Activated CD8-positive, alpha-beta T cell treated with anti-CD3 and anti-CD28 coated beads for 36 hours (primary cell): ENCODE measurements at regions not wholly inside any gene's neighbourhood (a gene's known extent, or its start where the extent isn't known, plus 50 kb on each side); places are given as distances from the start of the nearest gene placed in this dataset.

Experiments used
- ATAC-seq: fragments of 200-7000 bp; cut with Tn5 transposase; one replicate; pipeline ENCODE4 v1.10.0; 2021; ENCODE audit warnings: mild to moderate bottlenecking, moderate library complexity
- CTCF ChIA-PET: fragments of 350-600 bp; sonication (Branson Sonifier 250); formaldehyde crosslinking; loops from one replicate; lab custom pipeline; 2021; ENCODE audit warnings: antibody characterized with exemption; lab: Charles Lee
- POLR2A ChIA-PET: fragments of 350-600 bp; sonication (Branson Sonifier 250); formaldehyde crosslinking; loops from one replicate; lab custom pipeline; 2021; ENCODE audit warnings: antibody characterized with exemption; lab: Charles Lee
- DNase-seq: peaks from one replicate; pipeline ENCODE4 v3.0.0-alpha.2; 2020
- H3K27ac Mint-ChIP-seq: one replicate; pipeline ENCODE4 v1.8.0; 2021; ENCODE audit warnings: mild to moderate bottlenecking, mixed read lengths
- H3K27me3 Mint-ChIP-seq: one replicate; pipeline ENCODE4 v1.8.0; 2021; ENCODE audit warnings: mixed read lengths
- H3K36me3 Mint-ChIP-seq: one replicate; pipeline ENCODE4 v1.8.0; 2021; ENCODE audit warnings: low read depth, mixed read lengths
- H3K4me1 Mint-ChIP-seq: one replicate; pipeline ENCODE4 v1.8.0; 2021; ENCODE audit warnings: low read depth, mixed read lengths
- H3K4me3 Mint-ChIP-seq: one replicate; pipeline ENCODE4 v1.8.0; 2021; ENCODE audit warnings: mild to moderate bottlenecking, moderate library complexity, mixed read lengths
- H3K9me3 Mint-ChIP-seq: one replicate; pipeline ENCODE4 v1.8.0; 2021; ENCODE audit warnings: mixed read lengths
- intact Hi-C: fragments of 100-400 bp; cut with micrococcal nuclease; formaldehyde crosslinking; loops from one replicate; pipeline ENCODE4 v1.10.0; 2022
- TF ChIP-seq, protein P1 (sequence below): fragments of 200-600 bp; IDR thresholded peaks from one replicate; pipeline ENCODE4 v1.8.0; 2022; ENCODE audit warnings: antibody characterized with exemption, mild to moderate bottlenecking

DNA sequence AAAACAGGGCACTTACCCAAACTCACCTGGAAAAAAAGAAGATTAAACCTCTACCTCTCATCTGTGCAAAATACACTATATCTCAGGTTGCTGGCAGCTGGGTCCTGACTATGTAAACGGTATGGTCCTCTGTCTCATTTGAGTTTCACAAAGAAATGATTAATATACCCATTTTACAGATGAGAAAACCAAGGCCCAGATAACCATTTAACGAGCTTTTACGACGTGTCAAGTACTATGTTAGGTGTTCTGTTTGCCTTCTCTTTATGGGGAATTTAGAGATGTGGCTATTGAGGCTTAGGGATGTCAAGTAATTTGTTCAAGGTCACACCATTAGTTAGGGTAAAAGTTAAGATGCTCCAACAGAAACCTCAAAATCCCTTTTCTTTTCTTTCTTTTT, 140.4 kb upstream of the USP24 start:
- no peak for ATAC-seq
- Mint-ChIP-seq H3K36me3 (no peaks in the 10 kb centered on the region), H3K4me3 (no peak overlapping the region), H3K4me1 (no peaks in the 10 kb centered on the region), H3K27ac (no peak overlapping the region), H3K27me3 (peaks cover 2% of the 10 kb centered on the region), H3K9me3 (no peaks in the 10 kb centered on the region)
- intact Hi-C loops = no loop called here
- ChIA-PET CTCF (interaction anchor here (1.1 kb wide), 1 partner anchor 24 kb away, joined by 3 read pairs; no protein-coding TSS in a partner anchor), POLR2A (no interaction called here)
- TF ChIP-seq, protein P1, sequence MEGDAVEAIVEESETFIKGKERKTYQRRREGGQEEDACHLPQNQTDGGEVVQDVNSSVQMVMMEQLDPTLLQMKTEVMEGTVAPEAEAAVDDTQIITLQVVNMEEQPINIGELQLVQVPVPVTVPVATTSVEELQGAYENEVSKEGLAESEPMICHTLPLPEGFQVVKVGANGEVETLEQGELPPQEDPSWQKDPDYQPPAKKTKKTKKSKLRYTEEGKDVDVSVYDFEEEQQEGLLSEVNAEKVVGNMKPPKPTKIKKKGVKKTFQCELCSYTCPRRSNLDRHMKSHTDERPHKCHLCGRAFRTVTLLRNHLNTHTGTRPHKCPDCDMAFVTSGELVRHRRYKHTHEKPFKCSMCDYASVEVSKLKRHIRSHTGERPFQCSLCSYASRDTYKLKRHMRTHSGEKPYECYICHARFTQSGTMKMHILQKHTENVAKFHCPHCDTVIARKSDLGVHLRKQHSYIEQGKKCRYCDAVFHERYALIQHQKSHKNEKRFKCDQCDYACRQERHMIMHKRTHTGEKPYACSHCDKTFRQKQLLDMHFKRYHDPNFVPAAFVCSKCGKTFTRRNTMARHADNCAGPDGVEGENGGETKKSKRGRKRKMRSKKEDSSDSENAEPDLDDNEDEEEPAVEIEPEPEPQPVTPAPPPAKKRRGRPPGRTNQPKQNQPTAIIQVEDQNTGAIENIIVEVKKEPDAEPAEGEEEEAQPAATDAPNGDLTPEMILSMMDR = no peak
- DNase-seq = no peak

DNA sequence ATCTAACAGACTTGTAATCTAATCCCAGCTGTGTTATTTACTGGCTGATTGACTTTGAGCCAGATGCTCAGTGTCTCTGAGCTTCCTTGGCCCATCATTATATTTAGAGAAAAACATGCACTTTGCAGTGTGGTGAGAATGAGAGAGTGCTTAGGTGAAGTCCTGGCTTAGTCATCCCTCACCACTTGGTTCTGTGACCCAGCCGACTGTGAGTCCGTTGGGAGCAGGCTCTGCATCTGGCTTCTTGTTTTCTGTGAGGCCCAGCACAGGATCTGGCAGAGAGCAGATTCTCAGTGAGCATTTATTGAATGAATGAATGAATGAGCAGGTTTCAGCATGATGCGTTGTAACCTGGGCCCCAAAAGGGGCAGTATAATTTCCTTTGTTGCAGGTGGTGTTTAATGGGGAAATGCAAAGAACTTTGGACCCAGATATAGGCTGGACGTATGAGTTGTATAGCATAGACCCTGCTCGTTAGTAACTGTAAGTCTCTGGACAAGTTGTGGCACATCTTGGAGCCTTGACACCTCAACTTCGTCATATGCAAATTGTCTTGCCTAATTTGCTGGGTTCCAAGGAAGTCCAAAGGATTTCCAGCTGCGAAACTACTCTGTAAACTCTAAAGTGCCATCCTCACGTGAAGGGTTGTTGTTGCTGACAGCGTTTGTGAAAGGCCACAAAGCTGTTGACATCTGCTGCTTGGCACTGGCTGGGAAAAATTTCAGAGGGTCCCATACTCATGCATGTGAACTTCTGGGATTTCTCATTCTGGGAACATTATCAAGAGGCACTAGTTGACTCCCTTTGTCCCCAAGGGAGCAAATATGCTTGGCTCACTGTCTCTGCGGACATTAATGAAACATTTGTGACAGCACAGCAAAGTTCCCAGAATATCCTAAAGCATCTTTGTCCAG, 138.8 kb upstream of the USP24 start:
- H3K27me3 Mint-ChIP-seq = peaks cover 3% of the 10 kb centered on the region
- CTCF ChIA-PET = interaction anchor here (1.1 kb wide), 1 partner anchor 25 kb away, joined by 3 read pairs; no protein-coding TSS in a partner anchor
- H3K27ac Mint-ChIP-seq = no peak overlapping the region
- TF ChIP-seq, protein P1 = no peak
- H3K36me3 Mint-ChIP-seq = no peaks in the 10 kb centered on the region
- no peaks in the 10 kb centered on the region for H3K4me1 Mint-ChIP-seq
- DNase-seq (no peak), ATAC-seq (no peak)
- intact Hi-C loops = no loop called here
- POLR2A ChIA-PET = no interaction called here
- no peaks in the 10 kb centered on the region for H3K9me3 Mint-ChIP-seq
- H3K4me3 Mint-ChIP-seq = no peak overlapping the region

DNA sequence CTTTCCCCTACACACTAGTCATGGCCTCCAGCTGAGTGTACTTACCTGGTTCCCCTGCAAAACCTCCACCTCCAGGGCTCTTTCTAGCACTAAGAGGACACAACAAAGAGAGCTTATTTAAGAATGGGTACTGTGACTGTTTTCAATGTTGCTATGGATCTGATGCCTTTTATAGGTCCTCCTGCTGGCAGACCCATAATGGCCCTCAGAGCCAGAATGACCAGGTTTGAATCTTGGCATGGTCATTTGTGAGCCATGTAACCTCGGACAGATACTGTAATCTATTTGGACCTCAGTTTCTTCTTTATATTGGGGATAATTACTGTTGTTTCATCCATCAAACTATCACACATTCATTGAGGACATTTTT, 137.6 kb upstream of the USP24 start:
- Mint-ChIP-seq H3K4me3 (no peak overlapping the region), H3K4me1 (no peaks in the 10 kb centered on the region), H3K36me3 (no peaks in the 10 kb centered on the region), H3K27ac (no peak overlapping the region), H3K27me3 (peaks cover 5% of the 10 kb centered on the region), H3K9me3 (no peaks in the 10 kb centered on the region)
- DNase-seq = no peak
- ATAC-seq = no peak
- intact Hi-C loops = no loop called here
- ChIA-PET POLR2A (no interaction called here), CTCF (interaction anchor here (1.1 kb wide), 1 partner anchor 23 kb away, joined by 4 read pairs; no protein-coding TSS in a partner anchor)
- TF ChIP-seq, protein P1 = no peak

DNA sequence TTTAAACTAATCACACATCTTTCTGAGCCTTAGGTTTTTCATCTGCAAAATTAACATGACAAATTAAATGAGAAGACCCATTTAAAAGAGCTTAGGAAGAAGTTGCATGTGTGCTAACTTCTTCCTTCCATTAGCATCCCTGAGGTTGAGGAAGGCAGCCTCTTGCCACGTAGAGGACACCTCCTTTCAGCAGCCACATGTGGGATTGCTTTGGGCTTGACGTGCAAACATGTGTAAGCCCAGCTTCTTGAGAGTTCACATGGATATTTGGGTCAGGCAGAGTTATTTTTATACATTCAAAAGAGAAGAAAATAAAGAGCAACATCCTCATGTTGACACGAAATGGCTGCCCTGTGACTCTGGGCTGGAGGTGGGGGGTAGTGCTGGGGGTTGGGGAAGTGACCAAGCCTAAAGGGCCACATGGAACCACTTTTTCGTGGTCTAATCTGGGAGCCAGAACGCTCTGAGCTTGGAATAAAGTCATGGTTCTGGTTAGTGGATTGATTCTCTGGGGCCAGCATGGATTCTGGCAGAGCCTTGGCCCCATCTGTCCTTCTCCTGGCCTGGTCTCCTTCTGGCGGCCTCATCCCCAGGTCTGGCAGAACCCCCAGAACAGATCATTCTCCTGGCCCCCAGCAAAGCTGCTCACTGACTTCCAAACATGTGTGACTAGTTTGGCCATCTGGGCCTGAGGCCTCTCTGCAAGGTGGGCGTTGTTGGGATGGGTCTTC, 137.1 kb upstream of the USP24 start:
- no peak overlapping the region for H3K4me3 Mint-ChIP-seq
- CTCF ChIA-PET = interaction anchor here (0.8 to 1.1 kb wide), 2 partner anchors 23 kb away, joined by 3 to 4 read pairs; no protein-coding TSS in a partner anchor
- POLR2A ChIA-PET = no interaction called here
- no peak overlapping the region for H3K27ac Mint-ChIP-seq
- no peaks in the 10 kb centered on the region for H3K4me1 Mint-ChIP-seq
- intact Hi-C loops = no loop called here
- H3K36me3 Mint-ChIP-seq = no peaks in the 10 kb centered on the region
- no peak for DNase-seq
- peaks cover 4% of the 10 kb centered on the region for H3K27me3 Mint-ChIP-seq
- no peak for ATAC-seq
- H3K9me3 Mint-ChIP-seq = no peaks in the 10 kb centered on the region
- TF ChIP-seq, protein P1 = no peak
